ENCODE measurements at regions not wholly inside any gene's neighbourhood (a gene's known extent, or its start where the extent isn't known, plus 50 kb on each side); places are given as distances from the start of the nearest gene placed in this dataset.
"Not testable (repeated sequence)": the region's sequence is repeated elsewhere in the genome, so short reads cannot be mapped to it uniquely, and the experiment has no call there.

DNA sequence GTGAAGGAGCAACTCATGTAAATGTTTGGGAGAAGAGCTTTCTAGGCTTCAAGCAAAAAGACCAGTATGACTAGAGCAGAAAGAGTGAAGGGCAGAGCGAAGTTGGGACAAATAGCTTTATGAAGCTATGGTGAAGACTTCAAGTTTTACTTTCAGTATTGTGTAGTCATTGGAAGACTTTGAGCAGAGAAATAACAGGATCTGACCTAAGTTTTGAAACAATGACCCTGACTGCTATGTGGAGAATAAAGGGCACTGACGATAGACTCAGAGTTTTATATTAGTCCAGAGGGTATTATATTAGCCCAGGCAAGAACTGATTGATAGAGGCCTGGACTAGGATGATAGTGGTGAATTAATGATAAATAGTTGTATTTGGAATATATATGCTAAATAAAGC lies 187.3 kb downstream of the KTN1 start:
- DNase-seq (ENCODE audit: low read depth), result no peak

GRCh38 chr14:55769877-55770276 lies 189.9 kb downstream of the KTN1 start:
- DNase-seq (ENCODE audit: low read depth), result no peak

DNA sequence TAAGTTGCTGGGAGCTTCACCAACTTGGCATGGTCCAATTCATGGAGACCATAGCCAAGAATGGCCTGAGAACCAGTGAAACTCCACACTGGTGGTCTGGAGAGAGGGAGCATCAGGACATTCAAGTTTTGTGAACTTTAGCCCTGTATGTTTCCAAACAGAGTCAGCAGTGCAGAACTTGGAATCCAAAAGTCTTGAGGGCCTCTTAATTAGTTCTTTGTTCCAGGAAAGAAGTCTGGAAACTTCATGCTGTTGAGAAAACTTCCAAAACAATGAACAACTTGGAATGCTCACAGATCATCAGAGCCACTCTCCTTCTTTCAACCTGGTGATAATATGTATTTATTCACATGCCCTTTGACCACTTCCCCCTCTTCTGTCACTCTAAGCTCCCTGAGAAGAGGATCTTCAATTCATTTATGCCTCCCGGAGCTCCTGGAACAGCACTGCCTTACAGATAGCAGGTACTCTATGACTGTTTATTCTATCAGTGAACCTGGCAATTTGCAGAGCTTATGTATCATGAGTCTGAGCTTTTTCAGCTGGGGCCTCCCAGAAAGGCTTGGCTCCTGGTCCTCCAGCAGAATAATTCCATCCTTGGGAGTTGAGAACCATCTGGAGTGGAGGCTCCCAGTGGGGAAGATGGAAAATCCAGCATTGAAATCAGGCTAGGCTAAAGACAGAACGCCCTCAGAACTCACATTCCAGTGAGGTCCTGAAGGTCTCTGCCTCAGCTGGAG lies 191.4 kb downstream of the KTN1 start:
- no peak for DNase-seq (ENCODE audit: low read depth)

GRCh38 chr14:55772486-55772885 lies 192.5 kb downstream of the KTN1 start:
- DNase-seq (ENCODE audit: low read depth), result no peak

- DNase-seq (ENCODE audit: low read depth), result no peak
These were observed 193.3 kb downstream of the KTN1 start for GRCh38 chr14:55773312-55773711.

GRCh38 chr14:55773984-55774545 lies 194.1 kb downstream of the KTN1 start:
- no peak for DNase-seq (ENCODE audit: low read depth)

GRCh38 chr14:55777877-55778276 lies 197.9 kb downstream of the KTN1 start:
- DNase-seq (ENCODE audit: low read depth), result no peak

GRCh38 chr14:55780156-55780946 lies 200.3 kb downstream of the KTN1 start:
- no peak for DNase-seq (ENCODE audit: low read depth)

DNA sequence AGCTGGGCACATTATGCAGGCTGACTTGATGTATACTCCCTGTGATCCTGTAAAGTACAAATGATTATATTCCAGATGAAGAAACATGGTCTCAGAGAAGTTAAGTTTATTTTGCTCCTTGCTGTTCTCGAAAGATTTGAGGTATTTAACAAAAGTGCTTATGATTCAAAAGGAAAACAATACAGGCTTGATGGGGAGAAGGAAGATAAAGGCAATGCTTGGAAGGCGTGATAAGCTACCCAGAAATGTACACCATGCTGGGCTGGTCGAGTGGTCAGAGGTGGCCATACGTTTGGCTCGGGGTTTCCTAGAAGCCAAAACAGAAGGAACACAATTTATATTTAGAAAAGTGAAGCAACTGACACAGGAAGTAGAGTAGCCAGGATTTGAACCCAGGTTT lies 201.0 kb downstream of the KTN1 start:
- DNase-seq (ENCODE audit: low read depth), result no peak

- no peak for DNase-seq (ENCODE audit: low read depth)
These were observed 202.2 kb downstream of the KTN1 start for GRCh38 chr14:55782166-55782565.

DNA sequence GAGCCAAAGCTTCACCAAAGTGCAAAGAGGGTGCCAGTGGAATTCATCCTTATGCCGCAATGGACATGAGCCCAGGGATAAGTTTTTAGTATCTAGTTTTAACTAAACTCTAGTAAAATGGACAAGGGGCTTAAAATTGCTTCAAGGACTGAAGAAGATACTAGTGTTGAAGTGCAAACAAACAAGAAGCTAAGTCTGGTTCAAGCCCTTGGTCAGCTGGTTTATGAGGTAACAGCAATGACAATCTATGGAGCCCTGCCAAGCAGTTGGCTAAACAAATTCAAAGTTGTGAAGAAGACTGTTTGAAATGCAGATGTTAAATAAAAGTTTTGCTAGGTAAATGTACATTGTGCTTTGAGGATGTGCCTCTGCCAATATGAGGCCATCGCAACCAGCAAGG lies 209.4 kb downstream of the KTN1 start:
- no peak for DNase-seq (ENCODE audit: low read depth)

DNA sequence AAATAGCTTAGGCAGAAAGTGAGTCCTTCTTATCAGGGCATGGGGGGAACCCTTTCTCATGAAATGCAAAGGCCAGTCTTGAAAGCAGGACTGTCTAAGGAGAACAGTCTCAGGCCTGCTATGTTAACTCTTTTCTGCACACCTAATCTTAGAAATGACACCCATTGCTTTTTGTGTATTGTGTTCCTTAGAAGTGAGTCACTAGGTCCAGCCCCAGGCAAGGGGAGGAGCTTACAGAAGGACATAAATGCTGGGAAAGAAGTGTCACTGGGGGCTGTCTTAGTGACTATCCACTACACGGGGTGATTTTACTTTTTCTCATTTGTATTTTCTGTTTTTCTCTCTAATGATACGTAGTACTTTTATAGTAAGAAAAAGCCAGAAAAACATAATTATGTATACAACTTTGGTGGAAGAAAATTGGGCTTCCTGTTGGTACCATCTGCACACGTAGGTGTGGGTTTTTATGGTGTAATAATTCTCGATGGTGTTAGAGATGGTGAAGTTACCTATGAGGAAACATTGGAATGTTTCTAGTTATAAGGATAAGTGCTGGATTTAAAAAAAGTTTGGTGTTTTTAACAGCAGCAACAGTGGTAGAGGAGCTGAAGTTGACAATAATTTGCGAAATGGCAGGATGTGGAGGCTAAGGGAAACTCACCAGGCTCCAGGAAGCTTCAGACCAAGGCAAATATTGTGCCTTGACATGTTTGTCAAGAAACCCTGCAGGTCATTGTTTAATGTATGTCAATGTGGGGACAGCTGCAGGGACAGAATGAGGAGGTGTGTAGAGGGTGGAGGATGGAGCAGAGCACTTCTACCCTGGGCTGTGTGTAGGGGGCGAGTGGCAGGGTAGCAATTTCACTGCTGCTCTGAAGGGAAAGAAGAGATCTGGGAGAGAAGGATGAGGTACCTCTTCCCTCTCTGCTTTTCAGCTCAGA lies 214.9 kb downstream of the KTN1 start:
- DNase-seq (ENCODE audit: low read depth), result no peak

GRCh38 chr14:55796513-55796912 lies 216.5 kb downstream of the KTN1 start:
- DNase-seq (ENCODE audit: low read depth), result not testable (repeated sequence)

GRCh38 chr14:55798406-55798805 lies 218.4 kb downstream of the KTN1 start:
- DNase-seq (ENCODE audit: low read depth), result no peak

- no peak for DNase-seq (ENCODE audit: low read depth)
These were observed 219.6 kb downstream of the KTN1 start for GRCh38 chr14:55799508-55800095.

- no peak for DNase-seq (ENCODE audit: low read depth)
These were observed 220.3 kb downstream of the KTN1 start for GRCh38 chr14:55800156-55800785.

DNA sequence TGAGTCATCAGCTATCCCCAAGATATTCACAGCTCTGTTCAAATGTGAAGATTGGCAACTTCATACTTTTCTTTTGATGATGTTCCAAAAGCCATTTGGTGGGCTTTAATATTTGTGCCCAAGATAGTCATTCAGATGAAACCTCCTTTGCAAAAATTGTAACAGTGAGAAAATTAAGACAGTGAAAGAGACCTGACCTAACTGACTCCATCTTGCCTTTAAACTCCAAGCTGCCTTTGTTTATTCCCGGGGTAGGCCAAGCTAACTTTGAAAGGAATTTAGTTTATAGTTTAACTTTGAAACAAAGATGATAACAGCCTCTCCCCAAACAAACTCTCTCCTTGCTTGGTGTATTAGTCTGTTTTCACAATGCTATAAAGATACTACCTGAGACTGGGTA lies 221.1 kb downstream of the KTN1 start:
- DNase-seq (ENCODE audit: low read depth), result no peak

DNA sequence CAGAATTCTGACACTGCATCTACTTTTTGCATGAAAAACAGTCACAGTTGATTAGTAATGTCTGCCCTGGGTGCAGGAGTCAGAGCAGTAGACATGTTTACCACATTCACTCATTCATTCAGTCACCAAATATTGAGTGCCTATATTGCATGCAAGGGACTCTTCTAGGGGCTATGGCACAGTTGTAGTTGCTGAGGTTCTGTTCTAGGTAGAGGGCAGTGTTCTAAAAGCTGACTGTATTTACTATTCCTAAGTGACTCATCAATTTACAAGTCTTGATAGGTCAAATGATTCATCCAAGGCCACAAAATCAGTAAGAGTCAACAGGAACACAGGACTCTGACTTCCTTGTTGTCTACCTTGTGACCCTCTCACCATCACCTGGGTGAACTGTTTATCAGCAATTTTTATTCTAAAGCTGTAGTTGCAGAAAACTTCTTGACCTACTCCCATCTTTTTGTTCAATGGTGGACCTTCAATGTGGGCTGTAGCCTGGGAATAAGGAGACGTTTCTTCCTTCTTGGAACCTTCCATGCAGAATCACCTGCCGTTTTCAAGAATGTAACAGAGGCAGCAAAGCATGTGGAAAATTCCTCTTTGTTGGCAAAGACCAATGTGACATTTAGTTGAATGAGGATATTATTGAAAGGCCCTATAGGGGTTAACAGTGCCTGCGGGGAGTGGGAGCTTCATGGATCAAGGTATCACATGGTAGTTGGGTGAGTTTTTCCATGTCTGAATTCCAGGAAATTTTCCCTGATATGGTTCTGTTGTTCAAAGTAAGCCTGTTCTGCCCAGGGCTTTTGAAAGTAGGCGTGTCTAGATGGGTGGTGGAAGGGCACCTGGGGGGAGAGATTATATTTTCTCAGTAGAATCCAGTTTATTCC lies 223.2 kb downstream of the KTN1 start:
- DNase-seq (ENCODE audit: low read depth), result no peak

- DNase-seq (ENCODE audit: low read depth), result no peak
These were observed 224.0 kb downstream of the KTN1 start for GRCh38 chr14:55803873-55804553.

GRCh38 chr14:55805250-55805649 lies 225.2 kb downstream of the KTN1 start:
- no peak for DNase-seq (ENCODE audit: low read depth)
